ENCODE measurements at regions not wholly inside any gene's neighbourhood (a gene's known extent, or its start where the extent isn't known, plus 50 kb on each side); places are given as distances from the start of the nearest gene placed in this dataset.

DNA sequence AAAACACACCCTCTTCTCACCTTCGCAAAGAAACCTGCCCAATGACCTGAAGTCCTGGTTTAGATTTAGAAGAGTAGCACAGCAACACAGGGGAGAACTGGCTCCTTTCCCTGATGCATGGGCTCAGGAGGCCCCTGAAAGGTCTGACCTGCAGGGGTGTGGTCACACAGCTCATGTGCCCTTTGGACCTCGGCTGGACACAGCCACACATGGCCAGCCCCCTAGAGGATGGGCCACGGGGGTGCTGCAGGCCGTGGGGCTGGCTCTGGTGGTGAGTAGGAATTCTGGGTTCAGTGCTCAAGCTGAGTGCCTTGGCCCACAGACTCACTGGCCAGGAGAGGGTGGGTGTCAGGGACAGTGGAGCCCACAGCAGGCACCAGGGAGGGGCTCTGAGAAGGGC, 118.5 kb upstream of the ADCY1 start (continued):
- TF ChIP-seq, protein P1, sequence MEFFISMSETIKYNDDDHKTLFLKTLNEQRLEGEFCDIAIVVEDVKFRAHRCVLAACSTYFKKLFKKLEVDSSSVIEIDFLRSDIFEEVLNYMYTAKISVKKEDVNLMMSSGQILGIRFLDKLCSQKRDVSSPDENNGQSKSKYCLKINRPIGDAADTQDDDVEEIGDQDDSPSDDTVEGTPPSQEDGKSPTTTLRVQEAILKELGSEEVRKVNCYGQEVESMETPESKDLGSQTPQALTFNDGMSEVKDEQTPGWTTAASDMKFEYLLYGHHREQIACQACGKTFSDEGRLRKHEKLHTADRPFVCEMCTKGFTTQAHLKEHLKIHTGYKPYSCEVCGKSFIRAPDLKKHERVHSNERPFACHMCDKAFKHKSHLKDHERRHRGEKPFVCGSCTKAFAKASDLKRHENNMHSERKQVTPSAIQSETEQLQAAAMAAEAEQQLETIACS (CRISPR knock-in tag; IDR thresholded peaks at IDR 0.05) = no peak
- TF ChIP-seq ZNF644 (CRISPR knock-in tag; IDR thresholded peaks at IDR 0.05; ENCODE audit: low read depth) (peak; percentile 33; the same call in 1 of the 2 replicates), ZNF292 (CRISPR knock-in tag; IDR thresholded peaks at IDR 0.05; ENCODE audit: borderline replicate concordance, low read depth) (peak; percentile 47; the same call in 1 of the 2 replicates), HNF4A (CRISPR knock-in tag; IDR thresholded peaks at IDR 0.05) (peak; percentile 95), NR2F6 (IDR thresholded peaks at IDR 0.05) (no peak), NR2F6 (CRISPR knock-in tag; IDR thresholded peaks at IDR 0.05) (peak; percentile 53; the same call in 1 of the 2 replicates), TEAD2 (CRISPR knock-in tag; IDR thresholded peaks at IDR 0.05) (no peak), ZNF547 (CRISPR knock-in tag; IDR thresholded peaks at IDR 0.05) (no peak), FOXP1 (IDR thresholded peaks at IDR 0.05) (no peak), FOXP1 (CRISPR knock-in tag; IDR thresholded peaks at IDR 0.05) (no peak), GATAD2A (CRISPR knock-in tag; IDR thresholded peaks at IDR 0.05) (peak; percentile 25; the same call in 1 of the 2 replicates), HDAC1 (CRISPR knock-in tag; IDR thresholded peaks at IDR 0.05) (peak; percentile 31; the same call in 1 of the 2 replicates), KLF12 (CRISPR knock-in tag; IDR thresholded peaks at IDR 0.05; ENCODE audit: borderline replicate concordance) (0 out of 2 replicates have a peak, but pooled peaks have one; percentile 73), HNRNPK (IDR thresholded peaks at IDR 0.05; ENCODE audit: low read depth, low read length, poor library complexity, severe bottlenecking) (no peak), POGZ (CRISPR knock-in tag; IDR thresholded peaks at IDR 0.05) (peak; percentile 68), REPIN1 (CRISPR knock-in tag; IDR thresholded peaks at IDR 0.05; ENCODE audit: borderline replicate concordance, low read depth) (no peak), TAF15 (IDR thresholded peaks at IDR 0.05; ENCODE audit: low read depth, low read length, poor library complexity, severe bottlenecking) (no peak)
- TF ChIP-seq, protein P2, sequence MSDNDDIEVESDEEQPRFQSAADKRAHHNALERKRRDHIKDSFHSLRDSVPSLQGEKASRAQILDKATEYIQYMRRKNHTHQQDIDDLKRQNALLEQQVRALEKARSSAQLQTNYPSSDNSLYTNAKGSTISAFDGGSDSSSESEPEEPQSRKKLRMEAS (IDR thresholded peaks at IDR 0.05) = peak; percentile 60
- TF ChIP-seq, protein P3, sequence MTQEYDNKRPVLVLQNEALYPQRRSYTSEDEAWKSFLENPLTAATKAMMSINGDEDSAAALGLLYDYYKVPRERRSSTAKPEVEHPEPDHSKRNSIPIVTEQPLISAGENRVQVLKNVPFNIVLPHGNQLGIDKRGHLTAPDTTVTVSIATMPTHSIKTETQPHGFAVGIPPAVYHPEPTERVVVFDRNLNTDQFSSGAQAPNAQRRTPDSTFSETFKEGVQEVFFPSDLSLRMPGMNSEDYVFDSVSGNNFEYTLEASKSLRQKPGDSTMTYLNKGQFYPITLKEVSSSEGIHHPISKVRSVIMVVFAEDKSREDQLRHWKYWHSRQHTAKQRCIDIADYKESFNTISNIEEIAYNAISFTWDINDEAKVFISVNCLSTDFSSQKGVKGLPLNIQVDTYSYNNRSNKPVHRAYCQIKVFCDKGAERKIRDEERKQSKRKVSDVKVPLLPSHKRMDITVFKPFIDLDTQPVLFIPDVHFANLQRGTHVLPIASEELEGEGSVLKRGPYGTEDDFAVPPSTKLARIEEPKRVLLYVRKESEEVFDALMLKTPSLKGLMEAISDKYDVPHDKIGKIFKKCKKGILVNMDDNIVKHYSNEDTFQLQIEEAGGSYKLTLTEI (CRISPR knock-in tag; conservative IDR thresholded peaks at IDR 0.05) = no peak
- TF ChIP-seq, protein P4, sequence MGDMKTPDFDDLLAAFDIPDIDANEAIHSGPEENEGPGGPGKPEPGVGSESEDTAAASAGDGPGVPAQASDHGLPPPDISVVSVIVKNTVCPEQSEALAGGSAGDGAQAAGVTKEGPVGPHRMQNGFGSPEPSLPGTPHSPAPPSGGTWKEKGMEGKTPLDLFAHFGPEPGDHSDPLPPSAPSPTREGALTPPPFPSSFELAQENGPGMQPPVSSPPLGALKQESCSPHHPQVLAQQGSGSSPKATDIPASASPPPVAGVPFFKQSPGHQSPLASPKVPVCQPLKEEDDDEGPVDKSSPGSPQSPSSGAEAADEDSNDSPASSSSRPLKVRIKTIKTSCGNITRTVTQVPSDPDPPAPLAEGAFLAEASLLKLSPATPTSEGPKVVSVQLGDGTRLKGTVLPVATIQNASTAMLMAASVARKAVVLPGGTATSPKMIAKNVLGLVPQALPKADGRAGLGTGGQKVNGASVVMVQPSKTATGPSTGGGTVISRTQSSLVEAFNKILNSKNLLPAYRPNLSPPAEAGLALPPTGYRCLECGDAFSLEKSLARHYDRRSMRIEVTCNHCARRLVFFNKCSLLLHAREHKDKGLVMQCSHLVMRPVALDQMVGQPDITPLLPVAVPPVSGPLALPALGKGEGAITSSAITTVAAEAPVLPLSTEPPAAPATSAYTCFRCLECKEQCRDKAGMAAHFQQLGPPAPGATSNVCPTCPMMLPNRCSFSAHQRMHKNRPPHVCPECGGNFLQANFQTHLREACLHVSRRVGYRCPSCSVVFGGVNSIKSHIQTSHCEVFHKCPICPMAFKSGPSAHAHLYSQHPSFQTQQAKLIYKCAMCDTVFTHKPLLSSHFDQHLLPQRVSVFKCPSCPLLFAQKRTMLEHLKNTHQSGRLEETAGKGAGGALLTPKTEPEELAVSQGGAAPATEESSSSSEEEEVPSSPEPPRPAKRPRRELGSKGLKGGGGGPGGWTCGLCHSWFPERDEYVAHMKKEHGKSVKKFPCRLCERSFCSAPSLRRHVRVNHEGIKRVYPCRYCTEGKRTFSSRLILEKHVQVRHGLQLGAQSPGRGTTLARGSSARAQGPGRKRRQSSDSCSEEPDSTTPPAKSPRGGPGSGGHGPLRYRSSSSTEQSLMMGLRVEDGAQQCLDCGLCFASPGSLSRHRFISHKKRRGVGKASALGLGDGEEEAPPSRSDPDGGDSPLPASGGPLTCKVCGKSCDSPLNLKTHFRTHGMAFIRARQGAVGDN (CRISPR knock-in tag; IDR thresholded peaks at IDR 0.05) = peak; percentile 39
- TF ChIP-seq, protein P5, sequence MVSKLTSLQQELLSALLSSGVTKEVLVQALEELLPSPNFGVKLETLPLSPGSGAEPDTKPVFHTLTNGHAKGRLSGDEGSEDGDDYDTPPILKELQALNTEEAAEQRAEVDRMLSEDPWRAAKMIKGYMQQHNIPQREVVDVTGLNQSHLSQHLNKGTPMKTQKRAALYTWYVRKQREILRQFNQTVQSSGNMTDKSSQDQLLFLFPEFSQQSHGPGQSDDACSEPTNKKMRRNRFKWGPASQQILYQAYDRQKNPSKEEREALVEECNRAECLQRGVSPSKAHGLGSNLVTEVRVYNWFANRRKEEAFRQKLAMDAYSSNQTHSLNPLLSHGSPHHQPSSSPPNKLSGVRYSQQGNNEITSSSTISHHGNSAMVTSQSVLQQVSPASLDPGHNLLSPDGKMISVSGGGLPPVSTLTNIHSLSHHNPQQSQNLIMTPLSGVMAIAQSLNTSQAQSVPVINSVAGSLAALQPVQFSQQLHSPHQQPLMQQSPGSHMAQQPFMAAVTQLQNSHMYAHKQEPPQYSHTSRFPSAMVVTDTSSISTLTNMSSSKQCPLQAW (CRISPR knock-in tag; IDR thresholded peaks at IDR 0.05) = no peak
- TF ChIP-seq, protein P6, sequence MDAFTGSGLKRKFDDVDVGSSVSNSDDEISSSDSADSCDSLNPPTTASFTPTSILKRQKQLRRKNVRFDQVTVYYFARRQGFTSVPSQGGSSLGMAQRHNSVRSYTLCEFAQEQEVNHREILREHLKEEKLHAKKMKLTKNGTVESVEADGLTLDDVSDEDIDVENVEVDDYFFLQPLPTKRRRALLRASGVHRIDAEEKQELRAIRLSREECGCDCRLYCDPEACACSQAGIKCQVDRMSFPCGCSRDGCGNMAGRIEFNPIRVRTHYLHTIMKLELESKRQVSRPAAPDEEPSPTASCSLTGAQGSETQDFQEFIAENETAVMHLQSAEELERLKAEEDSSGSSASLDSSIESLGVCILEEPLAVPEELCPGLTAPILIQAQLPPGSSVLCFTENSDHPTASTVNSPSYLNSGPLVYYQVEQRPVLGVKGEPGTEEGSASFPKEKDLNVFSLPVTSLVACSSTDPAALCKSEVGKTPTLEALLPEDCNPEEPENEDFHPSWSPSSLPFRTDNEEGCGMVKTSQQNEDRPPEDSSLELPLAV (CRISPR knock-in tag; conservative IDR thresholded peaks at IDR 0.05; ENCODE audit: low read depth) = no peak
